Mucosa of gallbladder (tissue), 1 donor: ENCODE measurements at regions not wholly inside any gene's neighbourhood (a gene's known extent, or its start where the extent isn't known, plus 50 kb on each side); places are given as distances from the start of the nearest gene placed in this dataset.

Source experiments
- DNase-seq: peaks from one replicate; pipeline ENCODE4 v3.0.0-alpha.2; 2020; ENCODE audit warnings: low spot score
- donor health status: DM: no; HTN: no; CAD: no.

GRCh38 chr13:73631411-73631810, 502.8 kb downstream of the KLF12 start:
- no peak for DNase-seq

GRCh38 chr13:73625562-73626339, 508.5 kb downstream of the KLF12 start:
- DNase-seq = no peak

- DNase-seq = no peak
Observed at GRCh38 chr13:73623281-73623680, 510.9 kb downstream of the KLF12 start.

GRCh38 chr13:73622381-73622780, 511.8 kb downstream of the KLF12 start:
- DNase-seq = no peak

GRCh38 chr13:73618275-73618865, 515.8 kb downstream of the KLF12 start:
- DNase-seq = no peak

- DNase-seq = no peak
Observed at GRCh38 chr13:73616861-73617260, 517.3 kb downstream of the KLF12 start.

- peak; percentile 45 for DNase-seq
Observed at GRCh38 chr13:73610799-73611592, 523.2 kb downstream of the KLF12 start.

- no peak for DNase-seq
Observed at GRCh38 chr13:73608711-73609485, 525.3 kb downstream of the KLF12 start.

GRCh38 chr13:73608157-73608516, 526.1 kb downstream of the KLF12 start:
- no peak for DNase-seq

GRCh38 chr13:73607489-73608156, 526.6 kb downstream of the KLF12 start:
- no peak for DNase-seq

GRCh38 chr13:73603646-73604045, 530.6 kb downstream of the KLF12 start:
- no peak for DNase-seq

- DNase-seq = no peak
Observed at GRCh38 chr13:73602295-73602694, 531.9 kb downstream of the KLF12 start.

- DNase-seq = no peak
Observed at GRCh38 chr13:73601708-73602107, 532.5 kb downstream of the KLF12 start.

- no peak for DNase-seq
Observed at GRCh38 chr13:73599232-73600128, 534.7 kb downstream of the KLF12 start.

GRCh38 chr13:73598020-73598712, 536.0 kb downstream of the KLF12 start:
- DNase-seq = no peak

GRCh38 chr13:73596382-73596781, 537.6 kb downstream of the KLF5 start:
- DNase-seq = no peak

- DNase-seq = no peak
Observed at GRCh38 chr13:73593199-73593765, 534.5 kb downstream of the KLF5 start.

- DNase-seq = no peak
Observed at GRCh38 chr13:73591861-73592260, 533.1 kb downstream of the KLF5 start.

GRCh38 chr13:73590795-73591194, 532.0 kb downstream of the KLF5 start:
- DNase-seq = no peak
